ENCODE measurements at regions not wholly inside any gene's neighbourhood (a gene's known extent, or its start where the extent isn't known, plus 50 kb on each side); places are given as distances from the start of the nearest gene placed in this dataset.

- TF ChIP-seq HOXB13 (CRISPR knock-in tag; IDR thresholded peaks at IDR 0.05; ENCODE audit: low read depth), result no peak
Observed at GRCh38 chr13:30097701-30098100, 209.7 kb downstream of the KATNAL1 start (continued).

- 85% methylated on average over 5 of the region's 5 CpGs for WGBS (ENCODE audit: missing lambda C conversion rate)
- Histone ChIP-seq H3K4me3 (no peak overlapping the region), H3K4me1 (no peaks in the 10 kb centered on the region), H3K27ac (no peak overlapping the region), H3K9me3 (no peaks in the 10 kb centered on the region), H3K4me2 (no peak overlapping the region)
- DNase-seq (ENCODE audit: low read depth in 1 of 2, low spot score in 1 of 2) (no peak), FAIRE-seq (no peak), ATAC-seq (no peak)
- ChIA-PET POLR2A (no interaction called here), CTCF (no interaction called here)
- TF ChIP-seq NPAS2 (CRISPR knock-in tag; IDR thresholded peaks at IDR 0.05; ENCODE audit: borderline replicate concordance), result no peak
- no peak for TF ChIP-seq HOXB5 (CRISPR knock-in tag; IDR thresholded peaks at IDR 0.05)
- no peak for TF ChIP-seq ZC3H11A (IDR thresholded peaks at IDR 0.05)
Observed at GRCh38 chr13:30097089-30097488, 210.3 kb downstream of the KATNAL1 start.

DNA sequence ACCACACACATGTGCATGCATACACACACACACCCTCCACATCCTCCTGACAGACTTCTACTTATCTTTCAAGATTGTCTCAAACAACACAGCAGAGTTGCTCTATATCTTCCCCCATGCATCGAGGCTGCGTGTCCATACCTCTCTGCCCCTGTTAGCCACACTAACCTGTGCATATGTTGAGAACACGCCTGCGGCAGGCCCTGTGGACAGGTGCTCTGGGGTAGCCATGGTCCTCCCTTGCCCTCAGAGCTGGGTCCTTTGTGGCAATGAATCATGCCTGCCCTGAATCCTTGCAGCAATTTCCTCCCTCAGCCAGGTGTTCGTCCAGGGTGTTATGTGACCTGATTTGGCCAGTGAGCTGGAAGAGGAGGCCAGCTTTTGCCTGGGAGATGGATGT, 213.3 kb downstream of the KATNAL1 start:
- WGBS (ENCODE audit: missing lambda C conversion rate), result 81% methylated on average over 4 of the region's 5 CpGs
- ATAC-seq (no peak), DNase-seq (ENCODE audit: low read depth in 1 of 2, low spot score in 1 of 2) (no peak), FAIRE-seq (no peak)
- Histone ChIP-seq H3K9me3 (no peaks in the 10 kb centered on the region), H3K4me2 (no peak overlapping the region), H3K27ac (no peak overlapping the region), H3K4me1 (no peaks in the 10 kb centered on the region), H3K4me3 (no peak overlapping the region)
- ChIA-PET CTCF (interaction anchor here (1.3 kb wide), 1 partner anchor 19 kb away, joined by 3 read pairs; no protein-coding TSS in a partner anchor), POLR2A (no interaction called here)
- TF ChIP-seq POLR2A (IDR thresholded peaks at IDR 0.05; ENCODE audit: low read length), result no peak
- TF ChIP-seq, protein P1, sequence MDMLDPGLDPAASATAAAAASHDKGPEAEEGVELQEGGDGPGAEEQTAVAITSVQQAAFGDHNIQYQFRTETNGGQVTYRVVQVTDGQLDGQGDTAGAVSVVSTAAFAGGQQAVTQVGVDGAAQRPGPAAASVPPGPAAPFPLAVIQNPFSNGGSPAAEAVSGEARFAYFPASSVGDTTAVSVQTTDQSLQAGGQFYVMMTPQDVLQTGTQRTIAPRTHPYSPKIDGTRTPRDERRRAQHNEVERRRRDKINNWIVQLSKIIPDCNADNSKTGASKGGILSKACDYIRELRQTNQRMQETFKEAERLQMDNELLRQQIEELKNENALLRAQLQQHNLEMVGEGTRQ (IDR thresholded peaks at IDR 0.05), result no peak
- TF ChIP-seq PHF8 (IDR thresholded peaks at IDR 0.05; ENCODE audit: borderline replicate concordance, low read depth), result no peak
- TF ChIP-seq ZSCAN20 (CRISPR knock-in tag; IDR thresholded peaks at IDR 0.05), result no peak
- TF ChIP-seq CEBPB (IDR thresholded peaks at IDR 0.05), result no peak
- no peak for TF ChIP-seq EHF (CRISPR knock-in tag; IDR thresholded peaks at IDR 0.05)
- TF ChIP-seq HOXB13 (CRISPR knock-in tag; IDR thresholded peaks at IDR 0.05; ENCODE audit: low read depth), result no peak
- no peak for TF ChIP-seq CHD4 (IDR thresholded peaks at IDR 0.05; ENCODE audit: borderline replicate concordance)

GRCh38 chr13:30093236-30093635, 214.1 kb downstream of the KATNAL1 start:
- TF ChIP-seq NR3C1 (IDR thresholded peaks at IDR 0.05) (no peak), CEBPB (IDR thresholded peaks at IDR 0.05) (no peak), GATA3 (IDR thresholded peaks at IDR 0.05; ENCODE audit: borderline replicate concordance) (no peak), KDM1A (IDR thresholded peaks at IDR 0.05; ENCODE audit: low read depth) (no peak), CTCF (IDR thresholded peaks at IDR 0.05) (no peak), TFCP2L1 (CRISPR knock-in tag; IDR thresholded peaks at IDR 0.05) (no peak)
- TF ChIP-seq, protein P2, sequence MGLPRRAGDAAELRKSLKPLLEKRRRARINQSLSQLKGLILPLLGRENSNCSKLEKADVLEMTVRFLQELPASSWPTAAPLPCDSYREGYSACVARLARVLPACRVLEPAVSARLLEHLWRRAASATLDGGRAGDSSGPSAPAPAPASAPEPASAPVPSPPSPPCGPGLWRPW (IDR thresholded peaks at IDR 0.05), result no peak
- TF ChIP-seq, protein P3, sequence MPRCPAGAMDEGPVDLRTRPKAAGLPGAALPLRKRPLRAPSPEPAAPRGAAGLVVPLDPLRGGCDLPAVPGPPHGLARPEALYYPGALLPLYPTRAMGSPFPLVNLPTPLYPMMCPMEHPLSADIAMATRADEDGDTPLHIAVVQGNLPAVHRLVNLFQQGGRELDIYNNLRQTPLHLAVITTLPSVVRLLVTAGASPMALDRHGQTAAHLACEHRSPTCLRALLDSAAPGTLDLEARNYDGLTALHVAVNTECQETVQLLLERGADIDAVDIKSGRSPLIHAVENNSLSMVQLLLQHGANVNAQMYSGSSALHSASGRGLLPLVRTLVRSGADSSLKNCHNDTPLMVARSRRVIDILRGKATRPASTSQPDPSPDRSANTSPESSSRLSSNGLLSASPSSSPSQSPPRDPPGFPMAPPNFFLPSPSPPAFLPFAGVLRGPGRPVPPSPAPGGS (IDR thresholded peaks at IDR 0.05), result no peak
- no peak for FAIRE-seq

More at GRCh38 chr13:30093236-30093635, 214.1 kb downstream of the KATNAL1 start:
- ChIA-PET CTCF (interaction anchor here (0.7 kb wide), 1 partner anchor 13 kb away, joined by 3 read pairs; no protein-coding TSS in a partner anchor), POLR2A (no interaction called here)
- ATAC-seq (no peak), DNase-seq (ENCODE audit: low read depth in 1 of 2, low spot score in 1 of 2) (no peak)
- Histone ChIP-seq H3K4me3 (no peak overlapping the region), H3K27ac (no peak overlapping the region), H3K4me2 (no peak overlapping the region), H3K4me1 (no peaks in the 10 kb centered on the region), H3K9me3 (no peaks in the 10 kb centered on the region)
- WGBS (ENCODE audit: missing lambda C conversion rate), result 41% methylated on average over 2 of the region's 2 CpGs

Measured in A549 (cell line).